IPS-18c (cell line): ENCODE measurements at regions not wholly inside any gene's neighbourhood (a gene's known extent, or its start where the extent isn't known, plus 50 kb on each side); places are given as distances from the start of the nearest gene placed in this dataset.

Experiments used
- H3K4me3 ChIP-seq: 2 replicates; pipeline ENCODE4 v1.7.0; 2013; ENCODE audit warnings: low read depth, mild to moderate bottlenecking, low read length, moderate library complexity; ENCODE audit not compliant: insufficient read depth
- H3K9me3 ChIP-seq: one replicate; pipeline ENCODE4 v1.6.1; 2013; ENCODE audit warnings: mild to moderate bottlenecking, low read length, moderate library complexity; ENCODE audit not compliant: control insufficient read depth, insufficient read depth

DNA sequence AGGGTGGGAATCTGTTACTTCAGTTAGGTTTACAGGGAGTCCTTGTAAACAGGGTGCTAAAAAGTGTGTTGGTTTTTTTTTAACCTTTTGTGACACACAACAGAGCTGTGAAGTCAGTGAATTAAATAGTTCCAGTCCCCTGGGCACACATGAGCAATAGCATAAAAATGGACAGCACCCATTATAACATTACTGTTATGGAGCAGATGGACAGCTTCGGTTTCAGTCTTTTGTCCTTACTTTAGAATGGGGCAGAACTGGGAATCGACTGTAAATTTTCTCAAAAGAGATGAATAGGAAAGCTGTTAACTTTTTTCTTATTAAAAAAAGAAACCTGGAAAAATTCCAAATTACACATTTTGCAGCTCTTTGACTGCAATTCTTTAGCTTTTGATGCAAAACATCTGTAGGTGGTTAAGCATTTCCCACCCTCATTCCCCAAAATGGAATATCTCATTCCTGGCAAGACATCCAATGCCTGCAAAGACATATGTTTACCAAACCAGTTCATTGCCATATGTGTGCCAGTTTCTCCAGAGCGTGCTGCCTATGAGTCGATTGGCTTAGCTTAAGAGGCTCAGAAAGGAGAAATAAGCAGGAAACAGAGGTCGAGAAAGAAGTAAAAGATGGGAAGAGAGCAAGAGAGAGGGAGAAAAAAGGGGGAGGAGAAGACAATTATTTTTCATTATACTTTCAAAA, 212.3 kb upstream of the TMEM161B start:
- H3K9me3 ChIP-seq: no peaks in the 10 kb centered on the region
- H3K4me3 ChIP-seq: no peak overlapping the region

DNA sequence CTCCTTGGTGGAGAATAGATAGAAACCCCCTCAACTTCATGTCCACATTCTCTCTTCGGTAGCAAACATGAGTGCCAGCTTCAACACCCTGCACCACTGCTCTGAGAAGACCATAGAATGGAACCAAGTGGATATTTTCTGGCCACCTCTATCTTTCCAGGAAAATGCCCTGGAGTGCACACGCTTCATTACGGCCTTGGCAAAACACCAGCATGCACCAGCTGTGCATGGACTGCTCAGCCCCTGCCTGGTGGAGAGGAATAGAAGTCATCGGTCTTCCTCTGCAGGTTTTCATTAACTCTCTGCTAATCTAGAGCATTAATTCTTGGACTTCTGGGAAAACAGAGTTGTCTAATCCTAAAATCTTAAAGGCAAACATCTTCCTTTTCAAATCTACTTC, 211.6 kb upstream of the TMEM161B start:
- no peaks in the 10 kb centered on the region for H3K9me3 ChIP-seq

GRCh38 chr5:88474574-88474973, 205.9 kb upstream of the TMEM161B start:
- Histone ChIP-seq H3K4me3 (no peak overlapping the region), H3K9me3 (no peaks in the 10 kb centered on the region)

More for the DNA sequence above, 211.6 kb upstream of the TMEM161B start:
- no peak overlapping the region for H3K4me3 ChIP-seq

GRCh38 chr5:88470745-88471144, 202.1 kb upstream of the TMEM161B start:
- H3K4me3 ChIP-seq: no peak overlapping the region
- H3K9me3 ChIP-seq: no peaks in the 10 kb centered on the region

DNA sequence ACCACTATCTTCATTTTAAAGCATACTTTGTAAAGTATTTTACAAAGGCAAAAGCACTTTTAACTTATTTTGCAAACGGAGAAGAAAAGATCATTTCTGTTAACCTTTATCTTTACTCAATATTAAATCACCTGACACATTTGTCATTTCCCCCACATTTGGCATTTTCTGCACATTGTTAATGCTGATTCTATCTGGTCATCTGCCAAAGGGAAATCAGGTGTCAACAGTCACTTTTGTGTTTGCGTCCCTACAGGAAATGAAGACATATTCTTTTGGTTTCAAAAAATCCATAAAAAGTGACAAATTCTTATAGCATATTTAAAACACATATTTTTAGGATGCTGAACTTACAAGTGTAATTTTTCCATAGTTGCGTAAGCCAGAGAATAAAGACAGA, 191.3 kb upstream of the TMEM161B start:
- H3K4me3 ChIP-seq: no peak overlapping the region
- no peaks in the 10 kb centered on the region for H3K9me3 ChIP-seq

DNA sequence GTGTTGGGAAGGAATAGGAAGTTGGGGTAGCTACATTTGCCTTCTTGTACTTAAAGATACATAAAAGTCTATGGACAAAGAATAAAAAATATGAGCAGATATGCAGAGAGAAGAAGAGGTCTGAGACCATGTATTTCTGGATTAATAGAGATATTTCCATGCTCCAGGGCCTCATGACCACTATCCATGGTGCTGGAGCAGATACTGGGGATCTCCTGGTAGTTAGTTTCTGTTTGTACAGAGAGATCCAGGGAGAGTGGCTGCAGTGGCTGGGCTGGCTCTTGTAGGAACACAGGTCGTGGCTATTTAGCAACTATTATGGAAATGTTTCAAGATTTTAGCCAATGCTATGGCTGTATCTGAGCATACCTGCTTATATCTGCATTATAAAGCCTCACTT, 184.2 kb upstream of the TMEM161B start:
- Histone ChIP-seq H3K9me3 (no peaks in the 10 kb centered on the region), H3K4me3 (no peak overlapping the region)

DNA sequence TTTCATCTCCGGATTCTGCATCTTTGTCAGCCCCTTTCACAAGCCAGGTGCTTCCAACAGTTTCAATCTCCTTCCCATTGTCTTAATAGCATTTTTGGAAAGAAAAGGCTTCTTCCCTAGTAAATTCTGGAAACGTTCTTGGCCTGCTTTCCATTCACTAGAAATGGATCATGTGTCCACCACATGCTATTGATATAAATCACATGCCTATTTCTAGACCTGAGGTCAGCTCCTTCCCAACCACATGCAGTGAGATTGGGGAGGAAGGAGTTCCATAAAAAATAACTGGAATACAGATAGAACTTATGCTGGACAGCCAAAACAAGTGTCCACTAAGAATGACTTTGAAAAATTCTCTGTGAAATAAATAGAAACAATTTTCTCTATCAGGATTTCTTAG, 181.6 kb upstream of the TMEM161B start:
- no peak overlapping the region for H3K4me3 ChIP-seq
- no peaks in the 10 kb centered on the region for H3K9me3 ChIP-seq

DNA sequence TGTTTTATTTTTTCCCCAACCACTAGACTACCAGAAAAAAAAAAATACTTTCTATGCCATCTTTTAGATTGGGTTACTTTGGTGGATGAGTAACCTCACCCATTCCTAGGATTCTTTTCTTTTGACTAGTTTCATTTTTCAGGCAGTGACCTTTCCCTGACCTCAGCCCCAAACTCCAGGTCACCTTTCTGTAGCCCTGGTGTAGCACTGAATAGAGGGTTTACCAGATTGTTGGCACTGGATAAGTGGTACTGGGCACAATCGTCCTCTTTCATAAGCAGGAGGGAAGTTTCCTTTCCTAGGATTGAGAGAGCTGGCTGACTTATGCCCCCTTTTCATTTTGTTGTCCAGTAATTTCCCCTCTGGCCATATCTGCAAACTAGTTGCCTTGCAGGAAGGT, 169.4 kb upstream of the TMEM161B start:
- no peaks in the 10 kb centered on the region for H3K9me3 ChIP-seq
- H3K4me3 ChIP-seq: no peak overlapping the region

DNA sequence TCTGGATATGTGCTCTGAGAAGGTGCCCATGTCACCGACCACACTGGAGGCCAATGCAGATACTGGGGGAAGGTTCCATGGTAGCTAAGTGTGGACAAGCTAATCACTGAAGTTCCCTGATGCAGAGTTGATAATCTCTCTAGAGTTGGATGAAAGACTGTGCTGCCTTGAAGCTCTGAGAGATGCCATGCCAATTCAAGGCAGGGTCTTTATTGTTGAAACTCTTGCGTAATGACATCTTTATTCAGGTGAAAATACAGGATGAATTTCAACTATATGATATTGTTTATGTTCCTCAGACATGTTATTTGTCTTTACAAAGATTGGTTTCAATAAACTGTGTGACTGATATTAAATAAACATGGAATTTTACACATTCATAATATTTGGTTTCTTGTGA, 167.6 kb upstream of the TMEM161B start:
- Histone ChIP-seq H3K4me3 (no peak overlapping the region), H3K9me3 (no peaks in the 10 kb centered on the region)

- H3K4me3 ChIP-seq: no peak overlapping the region
- no peaks in the 10 kb centered on the region for H3K9me3 ChIP-seq
Observed at GRCh38 chr5:88428633-88429032, 160.0 kb upstream of the TMEM161B start.

DNA sequence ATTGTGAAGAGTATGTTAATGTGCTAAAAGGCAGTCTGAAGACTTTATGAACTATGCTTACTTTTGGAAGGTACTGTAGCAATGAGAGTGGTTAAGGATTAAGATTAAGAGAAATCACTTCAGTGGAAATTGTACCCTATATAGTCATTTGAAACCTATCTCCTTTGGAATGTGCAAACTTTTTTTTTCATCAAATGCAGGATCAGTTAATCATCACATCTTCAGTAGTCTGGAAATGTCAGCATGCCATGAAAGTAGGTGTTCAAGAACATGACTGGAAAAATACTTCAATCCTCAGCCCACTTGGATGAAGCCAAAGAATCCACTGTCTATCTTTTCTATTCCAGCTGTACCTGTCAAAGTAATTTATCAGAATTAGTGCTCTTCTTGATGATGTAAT, 157.8 kb upstream of the TMEM161B start:
- Histone ChIP-seq H3K4me3 (no peak overlapping the region), H3K9me3 (no peaks in the 10 kb centered on the region)

DNA sequence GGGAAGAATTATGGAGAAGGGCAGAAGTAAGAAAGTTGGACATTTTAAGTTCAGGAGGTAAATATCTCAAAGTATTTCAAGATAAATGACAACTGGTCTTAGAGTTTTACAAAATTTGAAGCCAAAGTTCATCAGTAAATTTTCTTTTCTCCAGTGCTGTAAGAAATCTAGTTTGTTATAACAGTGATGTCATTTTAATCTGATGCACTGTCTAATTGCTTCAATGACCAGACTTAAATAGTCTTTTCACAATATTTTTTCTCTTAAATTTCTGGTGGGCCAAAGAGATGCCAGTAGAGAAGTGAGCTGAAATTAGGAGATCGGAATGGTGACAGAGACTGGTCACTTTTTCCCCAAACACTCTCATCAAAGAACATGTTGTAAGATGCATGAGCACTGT, 156.5 kb upstream of the TMEM161B start:
- H3K9me3 ChIP-seq: no peaks in the 10 kb centered on the region
- H3K4me3 ChIP-seq: no peak overlapping the region

- no peaks in the 10 kb centered on the region for H3K9me3 ChIP-seq
- no peak overlapping the region for H3K4me3 ChIP-seq
Observed at GRCh38 chr5:88419931-88420330, 151.3 kb upstream of the TMEM161B start.

DNA sequence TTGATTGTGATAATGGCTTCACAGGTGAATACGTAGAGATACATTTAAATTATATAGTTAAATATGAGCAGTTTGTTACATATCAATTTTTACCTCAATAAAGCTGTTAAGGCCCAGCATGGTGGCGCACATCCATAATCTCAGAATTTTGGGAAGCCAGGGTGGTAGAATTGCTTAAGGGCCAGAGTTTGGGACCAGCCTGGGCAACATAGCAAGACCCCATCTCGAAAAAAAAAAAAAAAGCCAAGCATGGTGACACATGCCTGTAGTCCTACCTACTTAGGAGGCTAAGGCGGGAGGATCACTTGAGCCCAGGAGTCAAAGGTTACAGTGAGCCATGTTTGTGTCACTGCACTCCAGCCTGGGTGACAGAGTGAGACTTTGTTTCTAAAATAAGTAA, 138.7 kb upstream of the TMEM161B start:
- no peak overlapping the region for H3K4me3 ChIP-seq
- H3K9me3 ChIP-seq: no peaks in the 10 kb centered on the region

- H3K4me3 ChIP-seq: no peak overlapping the region
- H3K9me3 ChIP-seq: no peaks in the 10 kb centered on the region
Observed at GRCh38 chr5:88405783-88406182, 137.1 kb upstream of the TMEM161B start.

DNA sequence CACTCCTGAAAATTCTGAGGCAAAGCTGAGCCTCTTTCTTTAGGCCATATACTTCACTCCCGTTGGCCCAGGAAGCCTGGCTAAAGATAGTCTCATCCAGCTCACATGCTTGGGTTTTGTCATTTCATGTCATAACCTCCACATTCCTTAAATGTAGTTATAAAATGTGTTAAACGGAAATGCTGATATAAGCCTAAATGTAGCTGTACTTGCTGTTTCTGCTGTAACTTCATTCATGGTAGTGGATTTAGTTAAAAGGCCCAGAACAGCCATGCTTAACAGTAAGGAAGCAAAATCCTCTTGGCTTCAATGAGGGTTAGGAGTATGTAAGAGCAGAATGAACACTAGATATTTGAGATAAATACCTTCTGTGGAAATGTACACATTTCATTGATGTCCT, 135.8 kb upstream of the TMEM161B start:
- Histone ChIP-seq H3K4me3 (no peak overlapping the region), H3K9me3 (no peaks in the 10 kb centered on the region)

DNA sequence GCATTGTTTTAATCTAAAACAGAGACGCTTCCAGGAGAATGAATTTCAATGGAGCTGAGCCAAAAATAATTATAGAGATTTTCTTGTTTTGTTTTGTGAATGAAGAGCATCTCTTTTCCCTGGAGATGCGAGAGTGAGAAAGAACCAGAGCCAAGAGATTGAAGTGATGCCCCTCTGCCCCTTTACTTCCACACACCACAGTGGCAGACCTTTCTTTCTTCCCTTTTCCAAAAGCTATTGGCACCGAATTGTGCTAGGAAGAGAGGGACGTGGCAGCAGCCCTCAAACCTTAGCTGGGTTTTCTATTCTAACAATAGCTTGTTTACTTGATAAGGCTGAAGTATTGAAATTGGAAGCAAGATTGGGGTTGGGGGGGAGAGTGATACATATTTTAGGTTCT, 133.0 kb upstream of the TMEM161B start:
- Histone ChIP-seq H3K4me3 (no peak overlapping the region), H3K9me3 (no peaks in the 10 kb centered on the region)

- H3K4me3 ChIP-seq: no peak overlapping the region
- H3K9me3 ChIP-seq: no peaks in the 10 kb centered on the region
Observed at GRCh38 chr5:88401228-88401627, 132.6 kb upstream of the TMEM161B start.

DNA sequence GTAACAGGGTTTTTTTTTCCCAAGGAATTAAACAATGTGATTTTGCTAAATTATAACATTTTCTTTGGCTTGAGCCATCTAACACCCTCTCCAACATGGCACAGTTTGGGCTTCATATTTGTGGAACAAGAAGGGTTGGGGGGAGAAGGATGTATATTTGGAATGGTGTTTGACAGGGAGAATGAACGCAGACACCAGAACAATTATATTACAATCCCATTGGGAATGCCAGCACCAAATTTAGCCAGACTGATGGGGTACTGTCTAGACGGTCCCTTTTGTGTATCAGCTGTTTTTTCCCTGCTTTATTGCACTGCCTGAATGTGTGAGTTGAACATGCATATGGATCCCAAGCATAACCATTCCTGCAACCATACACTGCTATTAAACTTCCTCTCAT, 130.9 kb upstream of the TMEM161B start:
- H3K9me3 ChIP-seq: no peaks in the 10 kb centered on the region
- no peak overlapping the region for H3K4me3 ChIP-seq
